HS-27A (cell line): ENCODE measurements at regions not wholly inside any gene's neighbourhood (a gene's known extent, or its start where the extent isn't known, plus 50 kb on each side); places are given as distances from the start of the nearest gene placed in this dataset.
"Not testable (repeated sequence)": the region's sequence is repeated elsewhere in the genome, so short reads cannot be mapped to it uniquely, and the experiment has no call there.

Experiments used
- DNase-seq: peaks from one replicate; pipeline ENCODE4 v3.0.0-alpha.2; 2012; ENCODE audit warnings: low read depth, missing footprints

DNA sequence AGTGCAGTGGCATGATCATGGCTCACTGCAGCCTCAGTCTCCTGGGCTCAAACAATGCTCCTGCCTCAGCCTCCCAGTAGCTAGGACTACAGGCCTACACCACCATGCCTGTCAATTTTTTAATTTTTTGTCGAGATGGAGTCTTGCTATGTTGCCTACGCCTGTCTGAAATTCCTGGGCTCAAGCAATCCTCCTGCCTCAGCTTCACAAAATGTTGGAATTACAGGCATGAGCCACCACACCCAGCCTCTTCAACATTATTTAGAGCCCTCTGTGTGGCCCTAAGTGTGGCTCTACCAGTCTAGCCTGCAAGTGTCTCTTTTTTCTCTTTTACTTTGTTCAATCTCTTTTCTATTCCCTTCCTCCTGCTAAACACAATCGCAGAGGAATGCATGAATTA, 154.4 kb upstream of the EPB41L4A start:
- no peak for DNase-seq

DNA sequence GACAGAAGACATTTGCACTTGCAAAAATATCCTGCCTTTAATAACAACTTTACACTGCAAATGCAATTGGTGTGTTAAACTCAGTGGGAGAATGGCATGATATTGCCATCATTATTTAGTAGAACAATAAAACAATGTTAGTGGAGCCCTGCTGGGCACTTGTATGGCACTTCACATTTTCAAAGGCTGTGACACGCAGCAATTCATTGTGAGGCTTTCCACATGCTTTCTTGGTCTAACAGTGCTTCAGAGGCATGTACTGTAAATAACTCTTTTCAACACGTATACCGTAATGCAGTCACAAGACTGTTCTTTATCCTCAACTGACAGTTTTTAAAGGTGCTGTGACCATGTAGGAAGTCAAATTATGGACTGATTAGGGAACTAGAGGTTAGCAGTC, 155.5 kb upstream of the EPB41L4A start:
- DNase-seq = no peak

DNA sequence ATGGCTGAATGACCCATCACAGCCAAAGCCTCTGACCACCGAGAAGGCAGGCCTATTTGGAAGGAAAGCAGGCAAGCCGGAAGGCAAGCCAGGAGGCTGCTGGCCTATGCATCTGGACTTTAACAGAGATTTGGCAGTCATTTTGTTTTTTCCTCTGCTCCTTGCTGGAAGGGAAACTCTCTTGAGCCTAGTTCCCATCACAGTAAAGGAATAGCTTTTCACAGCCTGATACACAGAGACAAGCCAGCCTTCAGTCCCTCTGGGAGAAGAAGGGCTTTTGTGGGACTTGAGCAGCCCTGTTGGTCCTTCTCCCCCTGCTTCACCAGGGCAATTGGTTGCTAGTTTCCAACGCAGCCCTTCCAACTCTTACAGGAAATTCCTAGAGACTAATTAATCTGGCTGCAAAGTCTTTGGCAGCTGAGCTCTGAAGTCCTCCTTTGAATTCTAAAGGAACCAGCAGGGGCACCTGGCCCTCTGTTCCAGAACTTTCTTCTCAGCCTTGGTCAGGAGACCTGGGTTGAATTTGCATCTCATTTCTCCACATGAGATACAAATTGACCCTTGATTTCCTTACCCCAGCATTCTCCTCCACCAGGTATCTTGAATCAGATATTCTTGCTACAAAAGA, 157.3 kb upstream of the EPB41L4A start:
- DNase-seq = no peak

DNA sequence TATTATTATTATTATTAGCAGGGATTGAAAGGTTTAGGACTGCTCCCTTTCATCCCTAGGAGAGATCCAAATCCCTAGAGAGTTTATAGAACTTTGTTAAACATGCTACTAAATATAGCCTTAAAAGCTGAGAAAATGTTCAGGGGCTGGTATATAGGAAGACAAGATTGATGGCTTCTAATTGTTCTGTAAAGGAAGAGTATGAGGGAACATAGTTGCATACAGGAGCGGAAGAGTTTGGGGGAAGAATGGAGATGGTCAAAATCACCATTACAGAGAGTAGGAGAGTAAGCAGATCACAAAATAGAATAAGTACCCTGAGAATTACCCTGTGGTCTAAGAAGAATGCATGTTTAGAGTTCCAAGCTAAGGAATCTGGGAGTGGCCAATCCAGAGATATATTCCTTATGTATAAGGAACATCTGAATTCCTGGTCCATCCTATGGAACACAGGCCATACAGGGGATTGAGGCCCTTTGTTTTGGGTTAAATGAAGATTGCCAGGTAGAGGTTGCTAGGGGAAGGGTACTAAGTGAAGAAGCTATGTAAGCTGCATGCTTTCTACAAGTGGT, 158.0 kb upstream of the APC start:
- no peak for DNase-seq

DNA sequence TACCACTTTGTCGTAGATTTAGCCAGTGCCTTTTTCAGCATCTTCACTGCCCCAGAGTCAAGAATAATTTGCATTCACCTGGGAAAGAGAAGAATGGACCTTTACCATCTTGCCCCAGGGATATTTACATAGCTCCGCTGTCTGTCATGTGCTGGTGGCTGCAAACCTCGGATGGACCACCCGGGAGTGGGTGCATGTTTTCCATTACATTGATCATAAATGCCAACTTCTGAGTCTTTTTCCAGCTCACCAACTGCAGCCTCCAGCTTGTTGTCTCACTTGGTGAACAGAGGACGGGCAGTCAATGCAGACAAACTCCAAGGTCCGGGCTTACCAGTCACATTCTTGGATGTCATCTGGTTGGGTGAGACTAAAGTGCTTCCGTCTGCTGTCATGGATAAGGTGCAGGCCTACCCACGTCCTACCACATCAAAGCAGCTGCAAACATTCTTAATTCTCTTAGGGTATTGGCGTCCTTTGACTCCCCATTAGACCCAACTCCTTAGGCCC, 155.8 kb upstream of the APC start:
- DNase-seq = no peak

DNA sequence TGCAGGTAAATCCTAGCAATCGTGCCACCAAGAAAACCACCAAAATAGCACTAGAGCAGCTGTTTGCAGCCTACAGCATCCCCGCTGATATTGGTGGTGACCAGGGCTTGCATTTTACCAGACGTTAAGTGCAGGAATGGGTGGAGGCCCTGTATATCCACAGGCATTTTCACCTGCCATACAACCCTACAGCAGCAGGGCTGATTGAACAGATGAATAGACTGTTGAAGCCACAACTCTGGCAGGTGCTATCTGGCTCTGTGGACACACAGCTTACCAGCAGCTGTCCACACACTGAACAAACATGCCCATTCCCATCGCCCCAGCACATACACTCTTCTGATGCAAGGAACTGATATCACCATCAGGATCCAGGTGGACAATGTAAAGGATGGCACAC, 154.5 kb upstream of the APC start:
- DNase-seq = no peak

DNA sequence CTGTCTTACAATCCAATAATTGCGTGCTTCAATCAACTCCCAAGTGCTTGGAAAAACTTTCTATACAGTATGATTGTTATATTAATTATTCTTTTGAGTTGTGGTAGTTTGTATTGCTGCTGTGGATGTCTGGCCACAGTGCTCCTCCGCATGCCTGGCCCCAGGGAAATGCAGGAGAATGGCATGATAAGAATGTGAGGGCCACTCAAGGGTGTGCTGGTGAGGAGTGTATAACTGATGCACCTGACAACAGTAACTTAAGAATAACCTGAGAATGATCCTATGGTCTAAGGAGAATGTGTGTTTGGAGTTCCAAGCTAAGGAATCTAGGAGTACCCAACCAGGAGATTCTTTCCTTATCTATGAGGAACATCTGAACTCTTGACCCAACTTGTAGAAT, 152.9 kb upstream of the APC start:
- no peak for DNase-seq

DNA sequence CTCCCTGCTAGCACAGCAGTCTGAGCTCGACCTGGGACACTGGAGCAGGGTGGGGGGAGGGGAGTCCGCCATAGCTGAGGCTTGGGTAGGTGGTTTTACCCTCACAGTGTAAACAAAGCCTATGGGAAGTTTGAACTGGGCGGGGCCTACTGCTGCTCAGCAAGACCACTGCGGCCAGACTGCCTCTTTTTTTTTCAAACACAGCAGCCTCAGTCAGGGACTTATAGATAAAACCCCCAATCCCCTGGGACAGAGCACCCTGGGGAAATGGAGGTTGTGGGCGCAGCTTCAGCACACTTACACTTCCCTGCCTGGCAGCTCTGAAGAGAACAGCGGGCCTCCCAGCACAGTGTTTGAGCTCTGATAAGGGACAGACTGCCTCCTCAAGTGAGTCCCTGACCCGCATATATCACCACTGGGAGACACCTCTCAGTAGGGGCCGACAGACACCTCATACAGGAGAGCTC, 151.1 kb upstream of the APC start:
- no peak for DNase-seq

DNA sequence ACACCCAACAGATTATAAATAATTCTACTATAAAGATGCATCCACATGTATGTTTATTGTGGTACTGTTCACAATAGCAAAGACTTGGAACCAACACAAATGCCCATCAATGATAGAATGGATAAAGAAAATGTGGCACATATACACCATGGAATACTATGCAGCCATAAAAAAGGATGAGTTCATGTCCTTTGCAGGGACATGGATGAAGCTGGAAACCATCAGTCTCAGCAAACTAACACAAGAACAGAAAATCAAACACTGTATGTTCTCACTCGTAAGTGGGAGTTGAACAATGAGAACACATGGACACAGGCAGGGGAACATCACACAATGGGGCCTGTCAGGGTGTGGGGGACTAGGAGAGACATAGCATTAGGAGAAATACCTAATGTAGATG, 146.8 kb upstream of the APC start:
- DNase-seq = not testable (repeated sequence)

DNA sequence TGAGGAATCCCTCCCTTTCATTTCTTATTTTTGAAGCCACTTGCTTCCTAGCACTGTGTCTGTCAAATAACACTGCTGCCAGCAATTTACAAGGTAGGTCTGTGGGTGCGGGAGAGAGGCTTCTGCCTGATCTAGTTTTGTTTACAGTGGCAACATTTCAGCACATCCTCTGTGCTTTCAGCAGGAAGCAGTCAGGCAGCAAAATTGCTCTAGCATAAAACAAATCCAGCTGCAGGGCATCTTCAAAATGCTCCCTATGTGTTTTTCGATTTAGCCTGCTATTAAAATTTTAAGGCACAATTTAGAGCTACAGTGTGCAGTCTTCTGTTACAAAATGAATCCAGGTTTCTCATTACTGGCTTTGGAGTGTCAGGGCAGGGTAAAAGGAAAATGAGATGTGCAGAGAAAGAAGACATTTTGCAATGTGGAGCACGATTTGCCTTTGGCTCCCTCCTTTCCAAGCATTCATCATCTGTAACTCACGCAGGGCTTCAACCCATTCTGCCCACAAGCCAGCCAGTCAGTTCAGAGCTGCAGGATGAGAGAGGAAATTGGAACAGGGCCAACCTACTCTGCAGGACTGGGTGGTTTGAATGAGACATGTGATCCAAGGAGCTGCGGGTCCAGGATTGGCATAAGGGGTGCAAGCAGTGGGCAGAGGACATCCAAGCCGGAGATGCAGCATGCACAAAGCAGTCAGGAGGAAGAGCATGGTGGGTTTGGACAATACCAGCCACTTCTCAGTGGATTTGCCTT, 143.4 kb upstream of the APC start:
- no peak for DNase-seq

DNA sequence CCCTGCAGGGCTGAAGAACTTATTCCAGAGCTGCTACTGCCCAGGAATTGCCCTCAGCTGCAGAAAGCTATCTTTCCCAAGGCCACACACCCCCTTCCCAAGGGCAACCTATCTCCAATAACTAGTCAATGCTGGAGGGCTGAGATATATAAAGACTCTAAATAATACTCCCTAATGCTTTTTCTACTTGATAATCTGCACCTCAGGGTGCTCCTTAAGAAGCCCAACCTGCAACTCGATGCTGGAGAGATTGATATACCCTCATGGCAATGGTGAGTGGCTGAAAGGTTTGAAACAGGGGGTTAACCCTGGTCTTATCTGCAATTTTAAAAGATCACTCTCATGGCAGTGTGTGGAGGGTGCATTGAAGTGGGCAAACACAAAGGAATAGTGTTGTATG, 142.7 kb upstream of the APC start:
- DNase-seq = no peak

DNA sequence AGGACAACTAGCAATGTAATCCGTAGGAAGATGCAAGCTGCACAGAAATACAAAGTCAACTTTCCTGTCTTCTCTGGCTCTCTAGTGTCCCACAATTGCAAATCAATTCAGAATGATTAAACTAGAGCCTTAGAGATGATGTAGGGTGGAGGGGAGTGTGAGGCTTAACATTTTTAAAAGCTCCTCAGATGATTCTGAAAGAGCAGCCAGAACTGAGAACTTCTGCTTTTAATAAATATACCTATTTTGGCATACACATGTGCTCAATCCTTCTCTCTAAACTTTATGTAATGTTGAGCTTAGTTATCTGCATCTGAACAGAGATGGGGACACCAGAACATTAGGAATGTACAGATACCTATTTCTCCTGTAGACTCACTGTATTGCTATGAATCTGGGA, 139.9 kb upstream of the APC start:
- DNase-seq = no peak

DNA sequence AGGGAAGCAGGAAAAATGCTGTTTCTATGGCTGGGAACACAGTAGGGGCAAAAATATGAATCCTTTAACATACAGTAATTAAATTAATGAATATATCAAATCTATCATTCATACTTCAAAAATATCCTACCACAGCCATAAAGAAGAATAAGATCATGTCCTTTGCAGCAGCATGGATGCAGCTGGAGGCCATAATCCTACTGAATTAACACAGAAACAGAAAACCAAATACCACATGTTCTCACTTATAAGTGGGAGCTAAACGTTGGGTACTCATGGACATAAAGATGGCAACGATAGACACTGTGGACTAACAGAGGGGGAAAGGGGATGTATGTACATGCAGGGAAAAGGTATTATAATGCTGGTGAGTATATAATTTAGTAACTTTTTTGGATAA, 137.2 kb upstream of the APC start:
- DNase-seq = not testable (repeated sequence)

DNA sequence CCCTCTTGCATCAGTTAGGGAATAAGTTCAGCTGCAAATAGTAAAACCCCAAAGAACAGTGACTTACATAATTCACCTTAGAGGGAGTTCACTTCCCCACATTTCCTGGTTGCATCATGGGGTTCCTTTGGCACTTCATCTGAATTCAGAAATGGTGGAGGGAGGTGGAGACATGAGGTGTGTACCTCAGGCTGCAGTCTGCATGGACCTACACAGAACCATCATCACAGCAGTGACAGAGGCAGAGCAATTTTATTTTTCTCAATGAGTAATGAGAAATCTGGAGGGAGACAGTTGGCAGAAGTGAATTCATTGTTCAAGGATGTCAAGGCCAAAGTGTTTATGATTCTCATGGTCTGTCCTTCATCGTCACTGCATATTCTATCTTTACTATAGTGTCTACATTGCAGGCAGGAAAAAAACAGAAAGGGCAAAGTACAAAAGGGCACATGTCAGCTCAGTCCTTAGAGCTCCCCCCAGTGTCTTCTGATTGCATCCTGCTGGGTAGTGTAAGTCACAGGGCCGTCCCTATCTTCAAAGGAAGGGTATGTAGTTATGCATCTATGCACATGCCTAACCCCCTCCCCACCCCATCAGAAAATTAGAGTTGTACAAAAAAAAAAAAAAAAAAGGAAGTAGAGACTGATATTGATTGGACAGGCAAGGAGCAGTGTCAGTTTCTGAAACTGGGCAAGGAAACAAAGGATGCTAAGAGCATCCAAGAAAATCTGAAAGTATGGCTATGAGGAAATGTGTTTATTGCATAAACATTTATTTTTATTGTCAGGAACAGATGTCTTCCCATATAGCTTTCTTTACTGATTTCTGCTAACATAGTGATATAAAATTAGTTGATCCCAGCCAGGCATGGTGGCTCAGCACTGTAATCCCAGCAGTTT, 132.7 kb upstream of the APC start:
- DNase-seq = no peak

DNA sequence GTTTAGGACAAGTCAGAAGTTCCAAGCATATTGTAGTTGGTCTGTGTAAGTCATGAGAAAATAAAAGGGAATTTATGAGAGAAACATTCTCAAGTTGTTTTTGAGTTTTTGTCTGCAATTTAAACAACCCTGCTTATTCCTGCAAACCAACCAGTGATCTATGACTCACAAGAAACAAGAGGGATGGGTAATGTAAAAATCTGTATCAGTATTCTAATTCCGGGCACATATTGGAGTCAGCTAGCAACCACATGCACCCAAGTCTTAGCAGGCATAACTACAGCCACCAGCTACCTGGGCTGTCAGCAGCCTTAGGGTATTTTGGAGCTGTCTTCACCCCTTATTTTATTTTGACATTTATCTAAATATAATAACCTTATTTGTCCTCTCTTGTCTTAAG, 128.7 kb upstream of the APC start:
- DNase-seq = no peak

DNA sequence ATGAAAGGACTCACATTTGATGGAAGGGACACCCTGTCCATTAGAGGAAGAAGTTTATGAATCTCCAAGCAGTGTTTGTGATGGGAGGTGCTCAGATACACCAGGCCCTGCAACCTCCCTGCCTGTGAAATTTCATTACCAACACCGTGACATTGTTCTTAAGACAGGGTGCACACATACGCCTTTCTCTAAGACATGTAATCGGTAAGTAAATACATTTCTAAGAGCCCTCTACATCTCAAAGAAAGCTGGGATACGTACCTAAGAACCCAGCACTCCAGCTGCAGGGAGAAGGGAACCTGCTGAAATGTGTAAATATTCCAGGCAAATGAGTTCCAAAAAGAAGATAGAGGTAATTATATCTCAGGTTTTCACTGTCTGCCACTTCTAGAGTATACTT, 125.0 kb upstream of the APC start:
- no peak for DNase-seq

DNA sequence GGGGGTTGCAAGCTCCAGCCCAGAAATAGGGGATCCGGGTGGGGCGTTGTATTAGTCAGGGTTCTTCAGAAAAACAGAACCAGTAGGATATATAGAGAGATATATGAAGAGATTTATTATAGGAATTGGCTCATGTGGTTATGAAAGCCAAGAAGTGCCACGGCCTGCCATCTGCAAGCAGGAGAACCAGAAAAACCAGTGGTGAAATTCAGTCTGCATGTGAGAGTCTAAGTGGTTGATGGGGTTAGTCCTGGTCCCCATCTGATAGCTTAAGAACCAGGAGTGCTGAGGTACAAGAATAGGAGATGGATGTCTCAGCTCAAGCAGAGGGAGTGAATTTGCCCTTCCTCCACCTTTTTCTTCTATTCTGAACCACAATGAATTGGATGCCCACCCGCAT, 123.4 kb upstream of the APC start:
- no peak for DNase-seq

DNA sequence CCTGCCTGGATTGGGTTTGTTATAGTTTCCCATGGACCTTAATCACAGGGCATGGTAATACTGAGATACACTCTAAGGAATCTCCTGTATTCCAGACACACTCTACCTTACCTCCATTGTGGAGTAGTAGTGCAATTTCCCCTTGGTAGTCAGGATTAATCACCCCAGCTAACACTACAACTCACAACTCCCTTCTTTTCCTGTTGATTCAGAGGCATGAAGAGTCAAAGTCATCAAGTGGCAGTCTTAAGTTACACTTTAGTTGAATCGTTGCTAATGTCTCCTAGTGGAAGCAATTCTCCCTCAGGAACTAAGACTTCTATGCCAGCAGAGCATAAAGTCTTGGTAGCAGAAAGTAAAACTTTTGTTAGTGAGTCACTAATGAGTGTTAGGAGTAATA, 122.7 kb upstream of the APC start:
- no peak for DNase-seq

DNA sequence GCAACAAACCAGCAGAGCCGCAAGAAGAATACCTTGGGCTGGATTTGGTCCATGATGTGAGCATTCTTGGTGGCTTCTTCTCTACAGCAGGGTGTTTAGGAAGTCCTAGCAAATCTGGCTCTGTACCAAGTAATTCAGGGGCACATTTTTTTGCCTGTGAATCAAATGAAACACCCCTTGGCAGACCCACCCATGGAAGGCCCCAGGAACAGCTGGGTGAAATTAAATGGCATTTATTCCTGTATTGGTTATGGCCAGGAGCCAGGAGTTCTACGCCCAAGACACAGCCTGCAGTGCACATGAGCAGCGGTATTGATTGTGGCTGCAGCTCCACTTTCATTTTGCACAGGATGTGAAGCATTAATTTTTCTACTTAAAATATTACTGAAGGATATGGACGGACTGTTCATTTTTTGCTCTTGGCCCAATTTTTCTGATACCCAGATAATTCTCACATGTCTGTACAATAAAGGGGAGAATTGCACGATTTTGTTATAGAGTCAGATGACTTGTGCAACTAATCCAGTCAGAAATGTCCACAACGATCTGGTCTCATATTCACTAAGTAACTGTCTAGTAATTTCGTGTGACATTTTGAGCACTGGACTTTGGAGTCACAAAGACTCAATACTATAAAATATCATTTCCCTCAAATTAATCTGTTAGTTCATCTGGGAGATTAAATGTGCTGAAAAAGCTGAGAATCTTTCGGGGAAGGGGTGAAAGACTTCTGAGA, 120.7 kb upstream of the APC start:
- no peak for DNase-seq

DNA sequence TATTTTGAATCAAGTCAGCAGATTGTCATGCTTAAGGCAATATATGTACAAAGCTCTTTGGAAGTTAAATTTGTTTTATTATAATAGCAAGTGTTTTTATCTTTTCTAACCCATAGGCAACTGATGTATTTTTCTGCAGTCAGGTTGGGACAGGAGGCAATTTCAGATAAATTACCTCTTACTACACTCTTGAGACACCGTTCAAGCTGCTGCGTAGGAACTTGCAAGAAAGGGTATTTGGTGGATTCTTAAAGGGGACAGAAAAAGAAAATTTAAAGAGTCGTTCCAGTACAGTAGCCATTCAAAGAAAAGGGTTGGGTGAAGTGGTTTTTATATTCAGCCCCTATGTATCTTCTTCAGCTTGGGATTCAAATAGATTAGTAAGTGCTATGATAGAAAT, 112.4 kb upstream of the APC start:
- no peak for DNase-seq

DNA sequence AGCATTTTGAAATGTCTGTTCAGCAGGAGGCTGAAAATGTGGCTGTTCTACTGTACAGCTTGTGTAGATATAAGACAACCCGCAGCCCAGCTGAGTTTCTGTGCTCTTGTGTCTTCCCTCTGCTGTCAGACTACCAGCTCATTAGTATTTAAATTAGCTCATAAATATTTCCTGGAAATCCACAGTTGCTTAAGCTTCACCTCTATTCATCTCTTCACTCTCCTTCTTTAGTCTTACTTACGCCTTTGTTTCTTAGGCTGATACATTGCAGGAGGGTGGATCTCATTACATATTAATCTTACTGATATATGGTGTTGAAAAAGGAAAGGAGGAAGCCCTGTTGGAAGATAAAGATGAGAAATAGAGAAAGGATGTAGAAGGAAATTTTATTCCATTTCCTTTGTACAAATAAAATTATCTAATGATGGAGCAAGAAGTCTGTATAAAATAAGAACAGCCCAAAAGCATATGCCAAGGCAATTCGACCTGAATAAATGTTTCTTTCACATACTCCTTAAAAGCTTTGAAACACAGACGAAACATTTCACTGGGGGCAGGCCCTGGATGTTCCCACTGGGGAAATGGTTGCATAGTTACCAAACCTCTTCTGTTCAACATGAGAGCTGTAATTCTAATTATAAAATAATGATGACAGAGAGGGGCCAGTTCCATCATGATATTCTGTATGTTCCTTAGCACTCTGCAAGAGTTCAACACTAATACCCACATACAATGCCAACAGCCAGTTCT, 111.8 kb upstream of the APC start:
- DNase-seq = no peak
